Hindlimb muscle (tissue), 1 donor: ENCODE measurements at regions not wholly inside any gene's neighbourhood (a gene's known extent, or its start where the extent isn't known, plus 50 kb on each side); places are given as distances from the start of the nearest gene placed in this dataset.

Source experiments
- DNase-seq: peaks from one replicate; pipeline ENCODE4 v3.0.0-alpha.2; 2013

- no peak for DNase-seq
These were observed 264.3 kb downstream of the TXNL1 start for GRCh38 chr18:56374007-56374655.

- DNase-seq: no peak
These were observed 264.8 kb downstream of the TXNL1 start for GRCh38 chr18:56373601-56374000.

GRCh38 chr18:56368066-56368465 is 270.3 kb downstream of the TXNL1 start:
- no peak for DNase-seq

GRCh38 chr18:56358608-56359280 is 279.6 kb downstream of the TXNL1 start:
- no peak for DNase-seq

- DNase-seq: no peak
These were observed 284.6 kb downstream of the TXNL1 start for GRCh38 chr18:56353663-56354260.

- DNase-seq: no peak
These were observed 286.4 kb downstream of the TXNL1 start for GRCh38 chr18:56351911-56352500.

- no peak for DNase-seq
These were observed 300.9 kb downstream of the TXNL1 start for GRCh38 chr18:56337507-56337906.

GRCh38 chr18:56333839-56334238 is 304.6 kb downstream of the TXNL1 start:
- DNase-seq: no peak

- DNase-seq: no peak
These were observed 305.2 kb downstream of the TXNL1 start for GRCh38 chr18:56333146-56333545.

- DNase-seq: no peak
These were observed 306.0 kb downstream of the TXNL1 start for GRCh38 chr18:56332371-56332770.

- DNase-seq: no peak
These were observed 307.9 kb downstream of the TXNL1 start for GRCh38 chr18:56330366-56331110.

GRCh38 chr18:56329536-56329935 is 308.9 kb downstream of the TXNL1 start:
- DNase-seq: no peak

- peak; percentile 19 for DNase-seq
These were observed 311.1 kb downstream of the TXNL1 start for GRCh38 chr18:56327191-56327885.

GRCh38 chr18:56326336-56327072 is 311.9 kb downstream of the TXNL1 start:
- no peak for DNase-seq

- no peak for DNase-seq
These were observed 314.7 kb downstream of the TXNL1 start for GRCh38 chr18:56323673-56324072.

- no peak for DNase-seq
These were observed 316.0 kb downstream of the TXNL1 start for GRCh38 chr18:56322406-56322805.

- peak; percentile 37 for DNase-seq
These were observed 316.9 kb downstream of the TXNL1 start for GRCh38 chr18:56321470-56321869.

- no peak for DNase-seq
These were observed 318.4 kb downstream of the TXNL1 start for GRCh38 chr18:56319953-56320352.

GRCh38 chr18:56316727-56317126 is 321.7 kb downstream of the TXNL1 start:
- no peak for DNase-seq

- DNase-seq: no peak
These were observed 323.0 kb downstream of the TXNL1 start for GRCh38 chr18:56315363-56315762.

- DNase-seq: no peak
These were observed 324.0 kb downstream of the TXNL1 start for GRCh38 chr18:56314396-56314795.
